A549 (cell line): ENCODE measurements at regions not wholly inside any gene's neighbourhood (a gene's known extent, or its start where the extent isn't known, plus 50 kb on each side); places are given as distances from the start of the nearest gene placed in this dataset.

Experiments
- ATAC-seq, 2 experiments: fragments of 200-7000 bp in 1 of 2; fragments of >200 bp in 1 of 2; cut with Nextera tagmentation in 1 of 2; cut with Tn5 transposase in 1 of 2; 3 replicates each; pipeline versions ENCODE4 v1.8.0 to v1.9.1; 2018 to 2020; ENCODE audit warnings: mild to moderate bottlenecking in 1 of 2, moderate library complexity in 1 of 2
- CTCF ChIA-PET: fragments of 300-600 bp; sonication (Branson Sonifier 250); formaldehyde crosslinking; extraction: SDS; loops from one replicate; lab custom pipeline; 2021; ENCODE audit warnings: antibody characterized with exemption, inconsistent platforms; lab: Yijun Ruan, JAX
- POLR2A ChIA-PET: fragments of 350-600 bp; formaldehyde crosslinking; extraction: SDS; loops from one replicate; lab custom pipeline; 2021; ENCODE audit warnings: antibody characterized with exemption, inconsistent platforms; lab: Yijun Ruan, JAX
- DNase-seq, 2 experiments: peaks; one replicate each; pipeline versions ENCODE4 v3.0.0 to v3.0.0-alpha.2; 2011 to 2016; ENCODE audit warnings: low read depth in 1 of 2, low spot score in 1 of 2
- FAIRE-seq: peaks from 2 replicates; lab custom pipeline; 2011; peaks lifted over from hg19 to GRCh38; lab: Jason Lieb, UNC
- H3K27ac ChIP-seq, 2 experiments: fragments of >200 bp; sonication (Bioruptor Twin); formaldehyde crosslinking; 3 replicates each; pipeline ENCODE4 v1.5.1; 2016 to 2017
- H3K4me1 ChIP-seq: fragments of >200 bp; sonication (Bioruptor Twin); formaldehyde crosslinking; 3 replicates; pipeline ENCODE4 v1.6.1; 2016
- H3K4me2 ChIP-seq: fragments of >200 bp; sonication (Bioruptor Twin); formaldehyde crosslinking; 3 replicates; pipeline ENCODE4 v1.6.1; 2016
- H3K4me3 ChIP-seq: fragments of >200 bp; sonication (Bioruptor Twin); formaldehyde crosslinking; 3 replicates; pipeline ENCODE4 v1.5.1; 2016
- H3K9me3 ChIP-seq: fragments of >200 bp; sonication (Bioruptor Twin); formaldehyde crosslinking; 3 replicates; pipeline ENCODE4 v1.6.1; 2016
- BCL3 ChIP-seq: fragments of >200 bp; sonication (Bioruptor Twin); formaldehyde crosslinking; IDR thresholded peaks from 3 replicates; pipeline ENCODE4 v1.6.1; 2016
- CBX2 ChIP-seq: fragments of 200-600 bp; sonication (generic); IDR thresholded peaks from 2 replicates; pipeline ENCODE4 v1.6.1; 2016; ENCODE audit warnings: low read depth, mild to moderate bottlenecking, borderline replicate concordance
- EP300 ChIP-seq, 2 experiments: fragments of >200 bp; sonication (Bioruptor Twin); formaldehyde crosslinking; IDR thresholded peaks; 2 replicates in 1 of 2; 3 replicates in 1 of 2; pipeline ENCODE4 v1.6.1; 2016 to 2017
- FOSB ChIP-seq: fragments of 250-450 bp; sonication (Bioruptor Pico); IDR thresholded peaks from 2 replicates; pipeline ENCODE4 v1.5.0; 2020; ENCODE audit warnings: mild to moderate bottlenecking, moderate library complexity
- FOSL2 ChIP-seq, 2 experiments: fragments of 450-650 bp in 1 of 2; fragments of >200 bp in 1 of 2; sonication (Bioruptor Twin) in 1 of 2; formaldehyde crosslinking; IDR thresholded peaks; 2 replicates each; pipeline versions ENCODE4 v1.5.0 to v1.6.1; 2016 to 2020; ENCODE audit warnings: mild to moderate bottlenecking in 1 of 2, moderate library complexity in 1 of 2
- FOXS1 ChIP-seq: fragments of 250-450 bp; sonication (Bioruptor Pico); IDR thresholded peaks from 2 replicates; pipeline ENCODE4 v1.5.0; 2020; ENCODE audit warnings: mild to moderate bottlenecking, moderate library complexity
- HOXB13 ChIP-seq: fragments of 250-450 bp; sonication (Bioruptor Pico); IDR thresholded peaks from 2 replicates; pipeline ENCODE4 v1.5.0; 2020; ENCODE audit warnings: low read depth, mild to moderate bottlenecking, moderate library complexity
- JUNB ChIP-seq: fragments of >200 bp; sonication (Bioruptor Twin); formaldehyde crosslinking; IDR thresholded peaks from 2 replicates; pipeline ENCODE4 v1.6.1; 2016
- MAX ChIP-seq: IDR thresholded peaks from 2 replicates; pipeline ENCODE4 v1.6.1; 2012
- NPAS2 ChIP-seq: fragments of 250-450 bp; sonication (Bioruptor Pico); IDR thresholded peaks from 2 replicates; pipeline ENCODE4 v1.8.0; 2022; ENCODE audit warnings: mild to moderate bottlenecking, moderate library complexity, borderline replicate concordance
- NR3C1 ChIP-seq: fragments of >200 bp; sonication (Bioruptor Twin); formaldehyde crosslinking; IDR thresholded peaks from 3 replicates; pipeline ENCODE4 v1.6.1; 2017
- PBX3 ChIP-seq: IDR thresholded peaks from 2 replicates; pipeline ENCODE4 v1.6.1; 2012
- POLR2AphosphoS2 ChIP-seq: conservative IDR thresholded peaks from 2 replicates; pipeline ENCODE4 v1.6.1; 2012; ENCODE audit warnings: low read length, improper control_type of control experiment, inconsistent platforms
- RAD21 ChIP-seq, 2 experiments: fragments of >200 bp in 1 of 2; sonication (Bioruptor Twin) in 1 of 2; formaldehyde crosslinking in 1 of 2; IDR thresholded peaks in 1 of 2; conservative IDR thresholded peaks in 1 of 2; 2 replicates in 1 of 2; 3 replicates in 1 of 2; pipeline ENCODE4 v1.6.1; 2012 to 2018; ENCODE audit warnings: inconsistent platforms in 1 of 2
- RARB ChIP-seq: fragments of 250-450 bp; sonication (Bioruptor Pico); IDR thresholded peaks from 2 replicates; pipeline ENCODE4 v1.8.0; 2021; ENCODE audit warnings: mild to moderate bottlenecking, moderate library complexity
- RCOR1 ChIP-seq: fragments of 150-350 bp; IDR thresholded peaks from 2 replicates; pipeline ENCODE4 v1.6.1; 2014; ENCODE audit warnings: antibody characterized with exemption, low read length, low read depth
- RNF2 ChIP-seq: fragments of 200-600 bp; sonication (generic); IDR thresholded peaks from 2 replicates; pipeline ENCODE4 v1.6.1; 2016; ENCODE audit warnings: low read depth, mild to moderate bottlenecking, antibody characterized with exemption, moderate library complexity, borderline replicate concordance
- SMC3 ChIP-seq: fragments of >200 bp; sonication (Bioruptor Twin); formaldehyde crosslinking; IDR thresholded peaks from 3 replicates; pipeline ENCODE4 v1.6.1; 2018; ENCODE audit warnings: inconsistent platforms
- TFCP2L1 ChIP-seq: fragments of 250-450 bp; sonication (Bioruptor Pico); IDR thresholded peaks from 2 replicates; pipeline ENCODE4 v1.5.0; 2021; ENCODE audit warnings: mild to moderate bottlenecking
- ZC3H11A ChIP-seq: fragments of 450-650 bp; IDR thresholded peaks from 2 replicates; pipeline ENCODE4 v1.6.1; 2014; ENCODE audit warnings: antibody characterized with exemption, mild to moderate bottlenecking
- ZFP36 ChIP-seq: fragments of 450-650 bp; IDR thresholded peaks from 2 replicates; pipeline ENCODE4 v1.6.1; 2014; ENCODE audit warnings: borderline replicate concordance; ENCODE audit not compliant: partially characterized antibody
- ZNF302 ChIP-seq: fragments of 250-450 bp; sonication (Bioruptor Pico); IDR thresholded peaks from 2 replicates; pipeline ENCODE4 v1.9.0; 2021; ENCODE audit warnings: inconsistent platforms, mild to moderate bottlenecking, moderate library complexity
- ZSCAN20 ChIP-seq: fragments of 250-450 bp; sonication (Bioruptor Pico); IDR thresholded peaks from 2 replicates; pipeline ENCODE4 v1.8.0; 2022; ENCODE audit warnings: mild to moderate bottlenecking, moderate library complexity
- WGBS: methylation state at CpG from one replicate; pipeline ENCODE4 v1.1.6; 2017; ENCODE audit errors: missing lambda C conversion rate; 5-methylcytosine and 5-hydroxymethylcytosine counted together

- H3K4me1 ChIP-seq, result no peaks in the 10 kb centered on the region
- 3% methylated on average over 3 of the region's 3 CpGs for WGBS
- ChIA-PET POLR2A (no interaction called here), CTCF (interaction anchor here (1.1 kb wide), 1 partner anchor 9 kb away, joined by 3 read pairs; no protein-coding TSS in a partner anchor)
- H3K4me3 ChIP-seq, result no peak overlapping the region
- ATAC-seq, result no peak
- no peak for DNase-seq
- H3K27ac ChIP-seq, result no peak overlapping the region
- no peak overlapping the region for H3K4me2 ChIP-seq
- no peaks in the 10 kb centered on the region for H3K9me3 ChIP-seq
- no peak for FAIRE-seq
- TF ChIP-seq SMC3 (no peak), ZC3H11A (no peak), NR3C1 (no peak), FOSB (CRISPR knock-in tag) (no peak), NPAS2 (CRISPR knock-in tag) (no peak), TFCP2L1 (CRISPR knock-in tag) (no peak), HOXB13 (CRISPR knock-in tag) (no peak), ZSCAN20 (no peak), RARB (CRISPR knock-in tag) (no peak), ZNF302 (CRISPR knock-in tag) (no peak), FOXS1 (no peak), RCOR1 (no peak)
Measured at GRCh38 chr12:114134922-114135321, 168.8 kb upstream of the RBM19 start.

GRCh38 chr12:114131824-114132223 is 165.7 kb upstream of the RBM19 start:
- no peak overlapping the region for H3K4me2 ChIP-seq
- WGBS, result 3% methylated on average over 2 of the region's 2 CpGs
- FAIRE-seq (no peak), ATAC-seq (0 out of 6 replicates have a peak, but pooled peaks of 1 of the 2 experiments have one; percentile 38), DNase-seq (no peak)
- POLR2A ChIA-PET, result no interaction called here
- CTCF ChIA-PET, result interaction anchor here (0.8 to 1.1 kb wide), 3 partner anchors 8 to 10 kb away, joined by 3 to 5 read pairs (median 3); no protein-coding TSS in a partner anchor
- H3K4me3 ChIP-seq, result no peak overlapping the region
- no peaks in the 10 kb centered on the region for H3K4me1 ChIP-seq
- no peak overlapping the region for H3K27ac ChIP-seq
- H3K9me3 ChIP-seq, result no peaks in the 10 kb centered on the region
- TF ChIP-seq PBX3, result no peak
- TF ChIP-seq RAD21 (conservative IDR thresholded peaks at IDR 0.05 in 1 of 2, IDR thresholded peaks at IDR 0.05 in 1 of 2), result peak in 1 of 2 experiments; percentile 6; a peak in 1 of 5 replicates
- TF ChIP-seq, all 56 proteins: peak for 1

GRCh38 chr12:114123108-114123507 is 157.0 kb upstream of the RBM19 start:
- ChIA-PET CTCF (interaction anchor here (0.8 kb wide), 1 partner anchor 8 kb away, joined by 3 read pairs; no protein-coding TSS in a partner anchor), POLR2A (no interaction called here)
- H3K9me3 ChIP-seq, result no peaks in the 10 kb centered on the region
- TF ChIP-seq NR3C1 (no peak), FOSL2 (IDR thresholded peaks at IDR 0.05) (no peak), FOSL2 (CRISPR knock-in tag; IDR thresholded peaks at IDR 0.05) (peak; percentile 21; the same call in 1 of the 2 replicates)
- ATAC-seq, result no peak
- no peak overlapping the region for H3K27ac ChIP-seq
- DNase-seq, result no peak
- FAIRE-seq, result no peak
- no peak overlapping the region for H3K4me3 ChIP-seq
- WGBS, result 0% methylated on average over 2 of the region's 2 CpGs
- H3K4me1 ChIP-seq, result no peaks in the 10 kb centered on the region
- no peak overlapping the region for H3K4me2 ChIP-seq

- ChIA-PET POLR2A (no interaction called here), CTCF (interaction anchor here (0.9 kb wide), 1 partner anchor 9 kb away, joined by 3 read pairs; no protein-coding TSS in a partner anchor)
- H3K4me2 ChIP-seq, result no peak overlapping the region
- H3K4me1 ChIP-seq, result no peaks in the 10 kb centered on the region
- no peaks in the 10 kb centered on the region for H3K9me3 ChIP-seq
- 2% methylated on average over 3 of the region's 3 CpGs for WGBS
- ATAC-seq, result no peak
- TF ChIP-seq CBX2 (no peak), ZSCAN20 (no peak), POLR2AphosphoS2 (no peak), EP300 (IDR thresholded peaks at IDR 0.05) (no peak), RNF2 (no peak), TFCP2L1 (CRISPR knock-in tag) (no peak), RARB (CRISPR knock-in tag) (no peak), MAX (no peak), BCL3 (no peak), JUNB (no peak), ZFP36 (no peak), RAD21 (conservative IDR thresholded peaks at IDR 0.05 in 1 of 2, IDR thresholded peaks at IDR 0.05 in 1 of 2) (no peak)
- no peak for FAIRE-seq
- H3K4me3 ChIP-seq, result no peak overlapping the region
- no peak for DNase-seq
- no peak overlapping the region for H3K27ac ChIP-seq
Measured at GRCh38 chr12:114122016-114122415, 155.9 kb upstream of the RBM19 start.
